Activated CD8-positive, alpha-beta T cell treated with anti-CD3 and anti-CD28 coated beads for 36 hours (primary cell): ENCODE measurements at regions not wholly inside any gene's neighbourhood (a gene's known extent, or its start where the extent isn't known, plus 50 kb on each side); places are given as distances from the start of the nearest gene placed in this dataset.

Source experiments
- ATAC-seq: fragments of 200-7000 bp; cut with Tn5 transposase; one replicate; pipeline ENCODE4 v1.10.0; 2021; ENCODE audit warnings: mild to moderate bottlenecking, moderate library complexity
- CTCF ChIA-PET: fragments of 350-600 bp; sonication (Branson Sonifier 250); formaldehyde crosslinking; loops from one replicate; lab custom pipeline; 2021; ENCODE audit warnings: antibody characterized with exemption; lab: Charles Lee
- POLR2A ChIA-PET: fragments of 350-600 bp; sonication (Branson Sonifier 250); formaldehyde crosslinking; loops from one replicate; lab custom pipeline; 2021; ENCODE audit warnings: antibody characterized with exemption; lab: Charles Lee
- DNase-seq: peaks from one replicate; pipeline ENCODE4 v3.0.0-alpha.2; 2020
- H3K27ac Mint-ChIP-seq: one replicate; pipeline ENCODE4 v1.8.0; 2021; ENCODE audit warnings: mild to moderate bottlenecking, mixed read lengths
- H3K27me3 Mint-ChIP-seq: one replicate; pipeline ENCODE4 v1.8.0; 2021; ENCODE audit warnings: mixed read lengths
- H3K36me3 Mint-ChIP-seq: one replicate; pipeline ENCODE4 v1.8.0; 2021; ENCODE audit warnings: low read depth, mixed read lengths
- H3K4me1 Mint-ChIP-seq: one replicate; pipeline ENCODE4 v1.8.0; 2021; ENCODE audit warnings: low read depth, mixed read lengths
- H3K4me3 Mint-ChIP-seq: one replicate; pipeline ENCODE4 v1.8.0; 2021; ENCODE audit warnings: mild to moderate bottlenecking, moderate library complexity, mixed read lengths
- H3K9me3 Mint-ChIP-seq: one replicate; pipeline ENCODE4 v1.8.0; 2021; ENCODE audit warnings: mixed read lengths
- intact Hi-C: fragments of 100-400 bp; cut with micrococcal nuclease; formaldehyde crosslinking; loops from one replicate; pipeline ENCODE4 v1.10.0; 2022
- TF ChIP-seq, protein P1 (sequence below): fragments of 200-600 bp; IDR thresholded peaks from one replicate; pipeline ENCODE4 v1.8.0; 2022; ENCODE audit warnings: antibody characterized with exemption, mild to moderate bottlenecking

DNA sequence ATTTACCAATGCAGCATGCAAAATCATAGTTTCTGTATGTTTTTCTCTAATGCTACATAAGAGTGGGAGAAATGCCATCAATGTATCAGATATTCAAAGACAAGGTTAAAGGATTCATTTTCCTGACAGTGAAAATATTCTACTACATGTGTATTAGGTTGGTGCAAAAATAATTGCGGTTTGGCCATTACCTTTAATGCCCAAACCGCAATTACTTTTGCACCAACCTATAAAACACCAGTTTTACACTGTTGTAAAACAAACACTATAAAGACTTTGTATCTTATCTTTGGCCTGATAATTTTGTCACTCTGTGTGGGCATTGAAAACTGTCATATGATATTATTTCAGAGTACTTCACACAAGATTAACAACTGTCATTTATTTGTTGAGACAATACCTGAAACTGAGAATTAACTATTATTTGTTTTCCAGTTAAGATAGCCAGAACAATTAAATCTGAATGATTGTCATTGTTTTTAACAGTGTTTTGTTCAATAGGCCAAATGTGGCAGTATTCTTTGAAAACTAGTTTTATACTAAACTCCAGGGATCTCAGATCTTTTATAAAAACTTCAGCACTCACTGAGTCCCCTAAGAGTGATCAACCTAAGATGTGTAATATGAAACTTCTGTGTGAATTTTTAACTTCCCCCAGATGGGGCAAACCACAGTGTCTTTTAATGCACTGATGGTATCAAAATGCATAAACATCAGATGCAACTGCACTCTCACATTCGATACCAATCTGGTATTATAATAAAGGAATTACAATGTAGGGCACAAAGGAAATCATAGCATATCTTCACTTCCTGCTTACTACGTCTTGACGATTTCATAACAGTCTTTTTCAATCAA is 53.8 kb upstream of the FBN2 start:
- intact Hi-C loops = no loop called here
- H3K9me3 Mint-ChIP-seq = no peaks in the 10 kb centered on the region
- no peak overlapping the region for H3K27ac Mint-ChIP-seq
- POLR2A ChIA-PET = no interaction called here
- no peaks in the 10 kb centered on the region for H3K36me3 Mint-ChIP-seq
- CTCF ChIA-PET = no interaction called here
- ATAC-seq (no peak), DNase-seq (no peak)
- H3K4me3 Mint-ChIP-seq = no peak overlapping the region
- TF ChIP-seq, protein P1, sequence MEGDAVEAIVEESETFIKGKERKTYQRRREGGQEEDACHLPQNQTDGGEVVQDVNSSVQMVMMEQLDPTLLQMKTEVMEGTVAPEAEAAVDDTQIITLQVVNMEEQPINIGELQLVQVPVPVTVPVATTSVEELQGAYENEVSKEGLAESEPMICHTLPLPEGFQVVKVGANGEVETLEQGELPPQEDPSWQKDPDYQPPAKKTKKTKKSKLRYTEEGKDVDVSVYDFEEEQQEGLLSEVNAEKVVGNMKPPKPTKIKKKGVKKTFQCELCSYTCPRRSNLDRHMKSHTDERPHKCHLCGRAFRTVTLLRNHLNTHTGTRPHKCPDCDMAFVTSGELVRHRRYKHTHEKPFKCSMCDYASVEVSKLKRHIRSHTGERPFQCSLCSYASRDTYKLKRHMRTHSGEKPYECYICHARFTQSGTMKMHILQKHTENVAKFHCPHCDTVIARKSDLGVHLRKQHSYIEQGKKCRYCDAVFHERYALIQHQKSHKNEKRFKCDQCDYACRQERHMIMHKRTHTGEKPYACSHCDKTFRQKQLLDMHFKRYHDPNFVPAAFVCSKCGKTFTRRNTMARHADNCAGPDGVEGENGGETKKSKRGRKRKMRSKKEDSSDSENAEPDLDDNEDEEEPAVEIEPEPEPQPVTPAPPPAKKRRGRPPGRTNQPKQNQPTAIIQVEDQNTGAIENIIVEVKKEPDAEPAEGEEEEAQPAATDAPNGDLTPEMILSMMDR = no peak
- H3K27me3 Mint-ChIP-seq = no peaks in the 10 kb centered on the region
- H3K4me1 Mint-ChIP-seq = no peaks in the 10 kb centered on the region

DNA sequence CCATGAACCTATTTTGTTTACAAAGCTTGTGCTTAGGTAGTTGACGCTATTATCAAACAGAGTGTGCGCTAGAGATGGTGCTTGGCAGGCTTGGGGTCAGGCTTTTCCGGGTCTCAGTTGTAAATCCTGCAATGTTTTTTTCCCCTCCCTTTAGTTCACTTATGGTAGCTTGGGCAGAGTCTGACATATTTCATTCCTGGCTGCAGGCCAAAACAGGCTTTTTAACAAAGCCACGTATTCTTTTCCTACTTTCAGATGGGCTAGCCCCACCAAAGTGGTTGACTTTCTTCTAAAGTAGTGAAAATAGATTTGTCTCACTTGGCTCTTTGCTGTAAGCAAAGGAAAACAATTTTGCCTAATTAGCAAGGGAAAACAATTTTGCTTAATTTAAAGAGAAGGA is 58.0 kb upstream of the FBN2 start:
- no peak overlapping the region for H3K4me3 Mint-ChIP-seq
- TF ChIP-seq, protein P1 = no peak
- H3K27ac Mint-ChIP-seq = no peak overlapping the region
- CTCF ChIA-PET = no interaction called here
- no peaks in the 10 kb centered on the region for H3K36me3 Mint-ChIP-seq
- POLR2A ChIA-PET = no interaction called here
- intact Hi-C loops = no loop called here
- no peak for ATAC-seq
- H3K9me3 Mint-ChIP-seq = no peaks in the 10 kb centered on the region
- DNase-seq = no peak
- no peaks in the 10 kb centered on the region for H3K27me3 Mint-ChIP-seq
- no peaks in the 10 kb centered on the region for H3K4me1 Mint-ChIP-seq

DNA sequence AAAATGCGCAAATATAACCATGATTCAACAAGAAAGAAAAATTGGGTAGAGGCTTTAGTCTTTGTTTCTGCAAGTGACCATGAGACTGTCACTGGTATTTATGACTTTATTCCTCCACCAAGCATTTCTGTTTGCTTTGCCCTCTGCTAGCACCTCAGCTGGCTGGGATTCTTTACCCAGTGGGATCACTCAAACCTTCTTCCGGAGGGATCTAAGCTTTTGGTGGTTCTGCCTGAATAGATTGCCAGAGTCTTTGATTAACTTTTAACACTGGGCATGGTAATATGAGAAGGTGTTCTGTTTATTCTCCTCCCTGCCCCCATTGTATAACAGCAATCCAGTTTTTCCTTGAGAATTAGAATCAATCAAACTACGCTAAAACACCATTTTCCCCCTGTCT is 59.1 kb upstream of the FBN2 start:
- no peaks in the 10 kb centered on the region for H3K36me3 Mint-ChIP-seq
- TF ChIP-seq, protein P1 = no peak
- H3K4me3 Mint-ChIP-seq = no peak overlapping the region

DNA sequence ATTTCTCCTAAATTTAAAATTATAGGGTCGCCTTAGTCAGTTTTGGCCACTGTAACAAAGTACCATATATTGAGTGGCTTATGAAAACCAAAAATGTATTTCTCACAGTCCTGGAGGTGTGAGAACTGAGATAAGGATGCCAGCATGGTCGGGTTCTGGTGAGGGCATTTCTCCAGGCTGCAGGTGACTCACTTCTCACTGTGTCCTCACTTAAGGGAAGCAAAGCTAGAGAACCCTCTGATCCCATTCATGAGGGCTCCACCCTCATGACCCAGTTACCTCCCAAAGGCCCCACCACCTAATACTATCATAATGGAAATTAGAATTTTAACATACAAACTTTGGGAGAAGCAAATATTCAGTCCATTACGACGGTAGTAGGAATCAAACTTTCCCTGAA is 75.1 kb upstream of the FBN2 start:
- POLR2A ChIA-PET = no interaction called here
- DNase-seq (no peak), ATAC-seq (no peak)
- H3K27me3 Mint-ChIP-seq = no peaks in the 10 kb centered on the region
- no peak overlapping the region for H3K27ac Mint-ChIP-seq
- H3K4me3 Mint-ChIP-seq = no peak overlapping the region
- intact Hi-C loops = no loop called here
- TF ChIP-seq, protein P1 = no peak
- peaks cover 5% of the 10 kb centered on the region for H3K9me3 Mint-ChIP-seq
- no peaks in the 10 kb centered on the region for H3K4me1 Mint-ChIP-seq
- H3K36me3 Mint-ChIP-seq = peaks cover under 1% of the 10 kb centered on the region
- CTCF ChIA-PET = no interaction called here

More for the DNA sequence above, 59.1 kb upstream of the FBN2 start:
- no peak for DNase-seq
- peaks cover 2% of the 10 kb centered on the region for H3K9me3 Mint-ChIP-seq
- H3K27ac Mint-ChIP-seq = no peak overlapping the region
- no peak for ATAC-seq
- ChIA-PET CTCF (no interaction called here), POLR2A (no interaction called here)
- intact Hi-C loops = no loop called here
- no peaks in the 10 kb centered on the region for H3K4me1 Mint-ChIP-seq
- no peaks in the 10 kb centered on the region for H3K27me3 Mint-ChIP-seq

DNA sequence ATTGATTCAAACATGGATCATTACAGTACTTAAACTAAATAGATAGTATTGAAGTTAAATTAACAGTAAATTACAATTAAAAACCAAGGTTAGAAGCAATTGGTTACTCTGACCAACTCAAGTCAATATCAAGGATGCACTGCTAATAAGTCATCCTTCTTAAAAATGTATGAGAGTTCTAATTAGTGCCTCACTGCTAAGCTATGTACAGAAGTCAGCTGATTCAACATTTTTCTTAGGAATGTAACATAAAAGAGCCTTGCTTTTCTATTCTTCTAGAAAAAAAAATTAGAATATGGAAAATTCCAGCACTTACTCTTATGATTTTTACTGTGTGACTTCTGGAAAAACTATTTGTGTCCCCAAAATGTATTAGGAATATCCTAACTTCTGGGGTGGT is 75.7 kb upstream of the FBN2 start:
- Mint-ChIP-seq H3K27me3 (no peaks in the 10 kb centered on the region), H3K27ac (no peak overlapping the region), H3K36me3 (no peaks in the 10 kb centered on the region), H3K4me3 (no peak overlapping the region), H3K9me3 (peaks cover 4% of the 10 kb centered on the region), H3K4me1 (no peaks in the 10 kb centered on the region)
- intact Hi-C loops = no loop called here
- no peak for ATAC-seq
- TF ChIP-seq, protein P1 = no peak
- DNase-seq = no peak
- CTCF ChIA-PET = no interaction called here
- POLR2A ChIA-PET = no interaction called here
